HepG2 (cell line): ENCODE measurements at regions not wholly inside any gene's neighbourhood (a gene's known extent, or its start where the extent isn't known, plus 50 kb on each side); places are given as distances from the start of the nearest gene placed in this dataset.

Experiments used
- CEBPZ ChIP-seq: IDR thresholded peaks from 2 replicates; pipeline ENCODE4 v1.6.1; 2012; ENCODE audit warnings: low read length, improper control_type of control experiment
- CTCF ChIP-seq: sonication (generic); formaldehyde crosslinking; IDR thresholded peaks from 2 replicates; pipeline ENCODE4 v1.5.0; 2020; ENCODE audit warnings: mild to moderate bottlenecking, missing genetic modification reagents, moderate library complexity
- HNRNPK ChIP-seq: fragments of 200-400 bp; formaldehyde crosslinking; IDR thresholded peaks from 2 replicates; pipeline ENCODE4 v1.6.1; 2018; ENCODE audit warnings: low read length, low read depth, moderate library complexity, mild to moderate bottlenecking; ENCODE audit not compliant: poor library complexity, severe bottlenecking
- IRF2 ChIP-seq: IDR thresholded peaks from 2 replicates; pipeline ENCODE4 v1.6.1; 2018; ENCODE audit warnings: missing genetic modification reagents, missing compliant biosample characterization
- NFRKB ChIP-seq: fragments of 450-650 bp; IDR thresholded peaks from 2 replicates; pipeline ENCODE4 v1.6.1; 2017
- POLR2A ChIP-seq, 2 experiments: IDR thresholded peaks; 2 replicates each; pipeline ENCODE4 v1.6.1; 2011; ENCODE audit warnings: low read depth in 2 of 2, low read length in 2 of 2, mild to moderate bottlenecking in 1 of 2, moderate library complexity in 1 of 2; ENCODE audit not compliant: insufficient read depth in 1 of 2
- RXRA ChIP-seq: sonication (generic); formaldehyde crosslinking; IDR thresholded peaks from 2 replicates; pipeline ENCODE4 v1.5.1; 2020; ENCODE audit warnings: missing genetic modification reagents
- SMARCC2 ChIP-seq: fragments of 450-650 bp; IDR thresholded peaks from 2 replicates; pipeline ENCODE4 v1.6.1; 2017; ENCODE audit warnings: antibody characterized with exemption, mild to moderate bottlenecking
- STAT6 ChIP-seq: sonication (generic); formaldehyde crosslinking; IDR thresholded peaks from 2 replicates; pipeline ENCODE4 v1.4.0; 2020; ENCODE audit warnings: missing genetic modification reagents, mild to moderate bottlenecking, borderline replicate concordance
- ZFYVE20 ChIP-seq: sonication (generic); formaldehyde crosslinking; IDR thresholded peaks from 2 replicates; pipeline ENCODE4 v1.8.0; 2023; ENCODE audit warnings: low read depth, mild to moderate bottlenecking, moderate library complexity, missing genetic modification reagents, borderline replicate concordance
- ZNF274 ChIP-seq: sonication (generic); formaldehyde crosslinking; IDR thresholded peaks from 2 replicates; pipeline ENCODE4 v1.5.1; 2020; ENCODE audit warnings: mild to moderate bottlenecking, missing genetic modification reagents
- ZNF335 ChIP-seq: sonication (generic); formaldehyde crosslinking; IDR thresholded peaks from 2 replicates; pipeline ENCODE4 v1.4.0; 2020; ENCODE audit warnings: missing genetic modification reagents
- ZNF678 ChIP-seq: sonication (generic); formaldehyde crosslinking; IDR thresholded peaks from 2 replicates; pipeline ENCODE4 v1.4.0; 2020; ENCODE audit warnings: mild to moderate bottlenecking, missing genetic modification reagents

- TF ChIP-seq CTCF (CRISPR knock-in tag) (no peak), IRF2 (no peak), HNRNPK (no peak), ZNF274 (CRISPR knock-in tag) (no peak), SMARCC2 (no peak), POLR2A (IDR thresholded peaks at IDR 0.05; ENCODE audit: insufficient read depth in 1 of 2, low read depth in 2 of 2, low read length in 2 of 2) (no peak), STAT6 (CRISPR knock-in tag) (no peak), CEBPZ (no peak), ZNF335 (no peak), NFRKB (no peak), RXRA (CRISPR knock-in tag) (no peak), ZNF678 (CRISPR knock-in tag) (no peak), ZFYVE20 (CRISPR knock-in tag) (no peak)
Measured at GRCh38 chr6:113112086-113112485, 745.1 kb upstream of the MARCKS start.
